Gastroesophageal sphincter (tissue), 3 donors: ENCODE measurements at regions not wholly inside any gene's neighbourhood (a gene's known extent, or its start where the extent isn't known, plus 50 kb on each side); places are given as distances from the start of the nearest gene placed in this dataset.

Source experiments
- POLR2A ChIP-seq, 2 donors: fragments of 450-650 bp; IDR thresholded peaks; one replicate each; pipeline ENCODE4 v1.6.1; 2017; ENCODE audit warnings: antibody characterized with exemption in 2 of 2, mild to moderate bottlenecking in 2 of 2, moderate library complexity in 1 of 2
- POLR2AphosphoS5 ChIP-seq: sonication (generic); formaldehyde crosslinking; IDR thresholded peaks from one replicate; pipeline ENCODE4 v1.6.1; 2017; ENCODE audit warnings: antibody characterized with exemption
- TF ChIP-seq, protein P1 (sequence below), 4 experiments: fragments of 200-600 bp in 2 of 4; fragments of 450-650 bp in 2 of 4; sonication (generic) in 1 of 4; IDR thresholded peaks; one replicate each; pipeline ENCODE4 v1.5.1; 2017 to 2019; ENCODE audit warnings: antibody characterized with exemption in 4 of 4, mild to moderate bottlenecking in 2 of 4, moderate library complexity in 2 of 4

DNA sequence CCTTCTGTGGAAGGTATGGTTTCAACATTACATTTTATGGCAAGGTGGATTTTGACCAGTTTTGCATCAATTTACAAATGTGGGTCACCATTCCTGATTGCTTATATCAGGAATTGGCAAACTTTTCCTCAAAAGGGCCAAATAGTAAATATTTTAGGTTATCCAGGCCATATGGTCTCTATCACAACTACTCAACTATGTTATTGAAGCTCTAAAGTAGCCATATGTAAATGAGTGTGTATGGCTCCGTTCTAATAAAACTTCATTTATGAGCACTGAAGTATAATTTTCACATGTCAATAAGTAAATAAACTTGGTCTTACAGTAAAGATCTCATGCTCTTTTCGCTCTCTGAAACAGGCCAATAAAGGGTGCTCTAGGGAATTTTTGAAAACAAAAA lies 362.7 kb upstream of the SASH1 start:
- TF ChIP-seq, protein P1, sequence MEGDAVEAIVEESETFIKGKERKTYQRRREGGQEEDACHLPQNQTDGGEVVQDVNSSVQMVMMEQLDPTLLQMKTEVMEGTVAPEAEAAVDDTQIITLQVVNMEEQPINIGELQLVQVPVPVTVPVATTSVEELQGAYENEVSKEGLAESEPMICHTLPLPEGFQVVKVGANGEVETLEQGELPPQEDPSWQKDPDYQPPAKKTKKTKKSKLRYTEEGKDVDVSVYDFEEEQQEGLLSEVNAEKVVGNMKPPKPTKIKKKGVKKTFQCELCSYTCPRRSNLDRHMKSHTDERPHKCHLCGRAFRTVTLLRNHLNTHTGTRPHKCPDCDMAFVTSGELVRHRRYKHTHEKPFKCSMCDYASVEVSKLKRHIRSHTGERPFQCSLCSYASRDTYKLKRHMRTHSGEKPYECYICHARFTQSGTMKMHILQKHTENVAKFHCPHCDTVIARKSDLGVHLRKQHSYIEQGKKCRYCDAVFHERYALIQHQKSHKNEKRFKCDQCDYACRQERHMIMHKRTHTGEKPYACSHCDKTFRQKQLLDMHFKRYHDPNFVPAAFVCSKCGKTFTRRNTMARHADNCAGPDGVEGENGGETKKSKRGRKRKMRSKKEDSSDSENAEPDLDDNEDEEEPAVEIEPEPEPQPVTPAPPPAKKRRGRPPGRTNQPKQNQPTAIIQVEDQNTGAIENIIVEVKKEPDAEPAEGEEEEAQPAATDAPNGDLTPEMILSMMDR (IDR thresholded peaks at IDR 0.05), result no peak
- no peak for TF ChIP-seq POLR2A (IDR thresholded peaks at IDR 0.05)
- no peak for TF ChIP-seq POLR2AphosphoS5
